ENCODE measurements at regions not wholly inside any gene's neighbourhood (a gene's known extent, or its start where the extent isn't known, plus 50 kb on each side); places are given as distances from the start of the nearest gene placed in this dataset.
"Not testable (repeated sequence)": the region's sequence is repeated elsewhere in the genome, so short reads cannot be mapped to it uniquely, and the experiment has no call there.

DNA sequence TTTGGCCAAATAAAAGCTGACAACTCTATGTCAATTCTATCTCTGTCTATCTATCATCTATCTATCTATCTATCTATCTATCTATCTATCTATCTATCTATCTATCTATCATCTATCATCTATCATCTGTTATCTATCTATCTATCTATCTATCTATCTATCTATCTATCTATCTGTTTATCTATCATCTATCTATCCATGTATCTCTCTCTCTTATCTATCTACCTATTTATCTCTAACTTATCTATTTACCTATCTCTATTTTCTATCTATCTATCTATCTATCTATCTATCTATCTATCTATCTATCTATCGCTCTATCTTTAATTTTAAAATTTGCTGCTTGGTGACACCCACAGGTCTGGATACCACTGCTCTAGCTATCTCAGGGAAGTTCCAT, 271.1 kb downstream of the VRK1 start:
- not testable (repeated sequence) for H3K4me3 ChIP-seq (ENCODE audit: low read depth, low read length)

DNA sequence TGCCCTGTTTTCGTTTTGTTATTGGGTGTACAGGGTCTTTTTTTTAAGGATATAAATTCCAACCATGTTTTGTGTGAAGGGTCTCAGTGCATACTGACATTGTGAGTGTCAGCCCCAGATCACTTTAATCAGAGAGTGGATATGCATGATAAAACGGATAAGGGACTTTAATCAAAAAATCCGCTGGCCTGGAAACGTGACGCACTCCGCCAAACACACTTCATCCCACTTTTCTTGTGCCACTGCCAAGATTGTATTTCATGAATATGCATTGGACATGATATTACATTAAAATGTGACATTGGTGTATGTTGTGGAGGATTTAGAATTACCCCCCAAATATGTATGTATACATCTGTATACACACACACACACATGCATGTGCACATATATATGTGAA, 273.1 kb downstream of the VRK1 start:
- no peak overlapping the region for H3K4me3 ChIP-seq (ENCODE audit: low read depth, low read length)

DNA sequence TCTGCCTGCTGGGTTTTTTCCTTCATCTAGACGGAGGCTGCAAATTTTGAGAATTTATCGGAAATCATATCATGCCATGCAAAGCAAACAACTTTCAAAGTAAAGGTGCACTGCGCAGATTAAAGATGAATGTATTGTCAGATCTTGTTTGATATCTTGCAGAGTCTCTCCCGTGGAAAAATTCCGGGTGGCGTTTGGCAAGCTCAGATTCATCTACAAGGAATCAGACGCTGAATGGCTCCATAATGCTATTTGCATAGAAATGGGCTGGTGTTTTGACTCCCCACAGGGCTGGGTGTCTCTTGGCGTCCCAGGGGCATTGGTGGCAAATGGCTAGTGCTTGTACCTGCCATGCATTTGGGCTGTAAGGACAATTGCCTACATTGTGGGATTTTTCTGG, 274.0 kb downstream of the VRK1 start:
- no peak overlapping the region for H3K4me3 ChIP-seq (ENCODE audit: low read depth, low read length)

DNA sequence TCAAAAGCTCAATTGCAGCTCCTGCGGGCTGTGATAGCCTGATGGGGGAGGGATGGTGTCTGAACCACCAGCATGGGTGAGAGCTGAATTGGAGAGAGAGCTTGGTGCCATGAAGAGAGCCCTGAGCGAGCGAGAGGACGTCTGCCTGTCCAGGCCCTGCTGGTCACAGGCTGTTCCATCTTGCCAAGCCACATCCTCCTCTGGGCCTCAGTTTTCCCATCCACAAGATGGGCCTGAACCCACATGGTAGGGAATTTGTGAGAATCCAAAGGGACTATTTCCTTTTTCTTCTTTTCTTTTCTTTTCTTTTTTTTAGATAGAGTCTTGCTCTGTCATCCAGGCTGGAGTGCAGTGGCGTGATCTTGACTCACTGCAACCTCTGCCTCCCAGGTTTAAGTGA, 276.4 kb downstream of the VRK1 start:
- H3K4me3 ChIP-seq (ENCODE audit: low read depth, low read length) = no peak overlapping the region

DNA sequence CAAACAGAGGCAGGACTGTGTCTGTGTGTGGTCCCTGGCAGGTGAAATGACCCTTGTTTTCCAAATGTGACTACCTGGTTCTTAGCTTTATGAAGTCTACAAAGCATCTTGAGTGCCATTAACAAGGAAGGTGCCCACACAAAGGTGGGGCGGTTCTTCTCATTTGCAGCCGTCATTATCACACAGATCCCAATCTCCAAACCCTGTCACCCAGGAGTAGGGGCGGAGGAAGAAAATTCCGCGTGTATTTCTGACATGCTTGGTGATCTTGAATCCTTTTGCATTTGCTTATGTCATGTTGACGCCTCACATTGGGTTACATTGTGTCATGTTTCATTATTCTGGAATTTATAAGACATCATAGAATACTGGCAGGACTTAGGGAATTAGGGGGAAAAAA, 277.3 kb downstream of the VRK1 start:
- no peak overlapping the region for H3K4me3 ChIP-seq (ENCODE audit: low read depth, low read length)

DNA sequence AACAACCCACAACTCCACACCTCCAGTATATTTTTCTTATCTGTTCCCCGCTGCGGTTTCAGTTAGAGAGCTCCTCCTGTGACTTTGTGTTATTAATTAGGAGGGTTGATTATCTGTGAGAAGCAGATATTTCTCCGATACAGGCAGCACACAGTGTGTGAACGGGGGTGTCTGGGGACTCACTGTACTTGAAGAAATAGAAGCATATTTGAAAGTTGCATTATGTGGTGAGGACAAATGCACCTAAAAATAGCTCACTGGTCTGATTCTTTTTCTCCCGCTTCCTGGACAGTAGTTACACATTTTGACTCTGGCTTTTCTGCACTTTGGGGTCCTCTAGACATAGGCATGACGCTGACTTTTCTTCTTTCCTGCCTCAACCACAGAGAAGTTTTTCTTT, 277.7 kb downstream of the VRK1 start:
- no peak overlapping the region for H3K4me3 ChIP-seq (ENCODE audit: low read depth, low read length)

DNA sequence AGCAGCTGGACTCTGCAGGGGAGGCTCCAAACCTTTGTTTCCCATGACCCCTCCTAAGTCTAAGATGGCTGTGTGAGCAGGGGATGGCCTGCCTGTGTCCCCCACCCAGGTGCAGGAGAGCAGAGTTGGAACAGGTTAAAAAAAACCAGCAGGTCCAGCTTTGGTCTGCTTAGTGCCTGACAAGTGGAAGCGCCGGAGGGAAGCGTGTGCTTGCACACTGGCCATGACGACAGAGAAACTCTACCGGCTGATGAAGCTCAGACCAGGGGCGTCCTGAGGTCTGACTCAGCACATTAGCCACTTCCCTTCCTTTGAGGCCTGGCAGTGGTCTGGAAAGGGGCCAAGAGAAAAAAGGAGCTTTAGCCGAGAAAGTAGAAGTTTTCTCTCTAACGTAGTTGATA, 280.1 kb downstream of the VRK1 start:
- H3K4me3 ChIP-seq (ENCODE audit: low read depth, low read length) = no peak overlapping the region

DNA sequence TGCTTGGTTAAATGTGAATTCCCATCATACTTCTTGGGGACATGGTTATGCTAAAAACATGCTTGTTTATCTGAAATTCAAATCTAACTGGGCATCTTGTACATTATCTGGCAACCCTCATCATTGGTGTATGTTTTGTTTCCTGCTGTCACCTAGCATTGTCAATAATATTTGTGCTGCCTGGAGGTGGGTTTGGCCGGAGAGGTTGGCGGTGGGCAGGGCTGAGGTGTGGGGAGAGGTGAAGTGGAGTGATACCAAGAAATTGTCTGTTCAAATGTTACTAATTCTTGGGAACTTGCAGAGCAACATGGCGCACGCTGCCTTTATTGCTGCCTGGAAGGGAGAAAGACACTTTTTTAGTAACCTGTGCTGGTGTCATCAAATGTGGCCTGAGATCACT, 280.5 kb downstream of the VRK1 start:
- H3K4me3 ChIP-seq (ENCODE audit: low read depth, low read length) = no peak overlapping the region

DNA sequence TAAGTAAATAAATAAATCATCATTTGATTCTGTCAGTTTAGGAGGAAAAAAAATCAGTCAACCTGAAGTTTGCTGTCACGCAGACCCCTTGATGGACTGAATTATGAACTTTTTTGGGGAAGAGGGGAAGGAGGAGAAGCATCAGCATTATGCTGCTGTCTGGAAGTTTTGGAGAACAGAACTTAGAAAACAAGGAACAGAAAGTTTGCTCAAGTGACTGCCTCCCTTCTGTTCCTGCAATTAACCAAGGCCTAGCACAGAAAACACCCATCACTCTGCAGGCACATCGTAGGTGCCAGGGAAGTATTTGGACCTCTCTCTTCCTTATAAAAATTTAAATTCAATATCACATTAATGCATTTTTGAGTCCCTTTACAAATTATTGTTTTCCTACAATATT, 283.8 kb downstream of the VRK1 start:
- H3K4me3 ChIP-seq (ENCODE audit: low read depth, low read length) = no peak overlapping the region

DNA sequence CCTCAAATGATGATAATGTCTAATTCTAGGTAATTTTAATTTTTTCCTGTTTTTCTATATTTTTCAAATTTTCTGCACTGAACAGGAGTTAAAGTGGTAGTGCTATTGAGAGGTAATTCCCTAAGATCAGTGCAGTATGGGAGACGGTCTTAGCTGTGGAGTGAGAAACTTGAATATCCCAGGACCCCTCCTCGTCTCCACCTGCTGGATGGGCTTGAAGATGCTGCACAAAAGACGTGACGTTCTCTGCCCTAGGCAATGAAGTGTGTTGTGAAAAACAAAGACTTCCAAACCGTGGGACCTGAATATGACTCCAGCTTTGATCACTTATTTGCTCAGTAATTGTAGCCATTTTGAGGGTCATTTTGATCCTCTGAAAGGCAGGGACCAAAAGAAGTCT, 298.1 kb downstream of the VRK1 start:
- H3K4me3 ChIP-seq (ENCODE audit: low read depth, low read length) = no peak overlapping the region

DNA sequence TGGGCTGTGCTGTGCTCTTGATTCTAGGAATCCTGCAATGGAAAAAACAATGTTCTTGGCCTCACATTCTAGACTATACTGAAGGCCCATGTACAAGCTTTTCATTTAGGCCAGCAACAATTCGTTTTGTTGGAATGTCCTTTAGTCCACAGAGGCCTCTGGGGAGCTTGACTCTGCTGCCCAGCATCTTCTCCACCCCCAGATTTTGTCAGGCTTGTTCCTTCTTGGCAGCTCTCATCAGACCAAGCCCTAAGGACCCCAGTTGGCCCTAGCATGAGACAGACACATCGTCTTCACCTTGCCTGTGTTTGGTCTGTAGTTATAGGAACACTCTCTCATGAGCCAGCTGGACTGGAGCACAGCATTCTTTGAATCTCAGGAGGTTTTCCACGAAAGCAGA, 300.1 kb downstream of the VRK1 start:
- H3K4me3 ChIP-seq (ENCODE audit: low read depth, low read length) = no peak overlapping the region

DNA sequence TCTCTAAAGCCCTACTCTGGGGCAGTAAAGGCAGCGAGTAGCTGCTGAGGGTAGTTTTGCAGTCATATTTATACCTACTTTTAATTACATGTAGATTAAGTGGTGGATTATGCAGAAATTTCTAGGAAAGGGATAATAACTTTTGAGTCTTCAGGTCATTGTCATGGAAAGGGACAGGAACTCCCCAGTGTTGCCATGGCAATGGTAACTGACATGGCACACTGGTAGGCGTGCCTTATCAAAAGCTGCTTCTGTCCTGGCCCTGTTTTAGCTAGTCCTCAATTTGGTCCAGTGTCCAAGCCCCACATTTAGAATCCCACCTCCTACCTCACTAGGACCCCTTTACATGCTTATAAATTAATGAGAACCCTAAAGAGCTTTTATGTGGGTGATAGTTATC, 303.1 kb downstream of the VRK1 start:
- H3K4me3 ChIP-seq (ENCODE audit: low read depth, low read length) = no peak overlapping the region

DNA sequence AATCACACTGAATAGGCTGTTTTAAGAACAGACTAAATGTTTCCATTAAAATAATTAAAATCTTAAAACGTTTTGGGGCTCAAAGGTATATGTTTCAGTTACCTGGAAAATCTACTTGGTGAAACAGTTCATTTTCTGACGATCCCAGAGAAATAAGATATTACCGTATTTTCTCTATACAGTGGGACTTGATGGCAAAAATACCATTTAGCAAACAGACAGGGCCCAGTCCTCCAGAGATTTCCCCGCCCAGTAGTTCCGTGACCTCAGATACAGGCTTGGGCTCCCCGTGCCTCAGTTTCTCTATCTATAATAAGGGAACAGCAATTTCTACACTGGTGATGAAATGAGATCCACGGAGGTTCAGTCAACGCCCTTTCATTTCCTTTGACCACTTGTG, 304.4 kb downstream of the VRK1 start:
- H3K4me3 ChIP-seq (ENCODE audit: low read depth, low read length) = no peak overlapping the region

DNA sequence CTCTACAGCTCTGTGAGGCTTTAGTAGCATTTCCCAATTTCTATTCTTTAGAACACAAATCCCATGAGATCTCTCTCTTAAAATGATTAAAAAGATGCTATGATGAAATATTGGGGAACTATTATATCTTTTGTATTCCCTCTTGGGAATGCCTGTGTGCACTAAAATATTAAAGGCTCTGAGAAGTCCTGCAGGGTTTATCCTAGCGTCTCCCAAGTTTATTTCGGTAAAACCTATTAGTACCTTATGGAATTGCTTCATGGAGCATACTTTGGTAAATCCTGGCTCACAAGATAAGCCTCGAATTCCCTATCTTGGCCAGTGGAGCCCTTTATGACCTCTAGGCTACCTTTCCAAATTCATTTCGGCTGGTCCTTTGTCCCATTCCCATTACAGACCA, 306.8 kb downstream of the VRK1 start:
- H3K4me3 ChIP-seq (ENCODE audit: low read depth, low read length) = no peak overlapping the region

DNA sequence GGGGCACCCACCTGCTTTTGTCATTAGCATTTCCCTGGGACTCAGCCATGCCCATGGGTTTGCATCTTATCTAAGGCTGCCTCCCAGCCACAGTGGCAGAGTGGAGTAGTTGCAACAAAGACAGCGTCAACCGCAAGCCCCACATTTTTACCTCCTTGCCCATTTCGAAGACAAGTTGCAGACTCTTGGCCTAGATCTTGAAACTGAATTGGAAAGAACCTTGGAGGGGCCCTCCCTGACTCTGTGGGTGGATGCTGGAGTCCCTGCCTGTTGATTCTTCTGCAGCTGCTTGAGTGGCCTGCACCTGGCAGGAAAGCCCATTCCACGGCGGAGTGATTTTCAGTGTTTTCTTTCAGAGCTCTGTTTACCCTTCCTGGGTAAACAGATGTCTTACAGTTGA, 309.0 kb downstream of the VRK1 start:
- no peak overlapping the region for H3K4me3 ChIP-seq (ENCODE audit: low read depth, low read length)

DNA sequence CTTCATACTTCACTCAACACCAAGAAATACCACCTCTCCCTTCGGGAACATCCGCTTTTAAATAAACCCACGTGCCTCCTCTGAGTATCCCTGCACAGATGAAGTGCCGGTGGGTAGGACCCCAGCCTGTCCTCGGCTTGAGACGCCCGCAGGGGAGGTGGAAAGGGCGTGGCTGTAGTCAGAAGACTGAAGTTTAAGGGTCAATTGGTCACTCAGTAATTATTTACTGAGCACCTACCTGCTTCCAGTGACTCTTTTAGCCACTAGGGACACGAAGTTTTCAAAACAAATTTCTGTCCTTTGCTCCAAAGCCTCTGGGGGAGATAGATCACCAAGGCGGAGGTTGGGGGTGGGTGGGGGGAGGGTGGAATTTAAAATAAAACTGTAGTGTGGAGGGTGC, 309.4 kb downstream of the VRK1 start:
- no peak overlapping the region for H3K4me3 ChIP-seq (ENCODE audit: low read depth, low read length)

DNA sequence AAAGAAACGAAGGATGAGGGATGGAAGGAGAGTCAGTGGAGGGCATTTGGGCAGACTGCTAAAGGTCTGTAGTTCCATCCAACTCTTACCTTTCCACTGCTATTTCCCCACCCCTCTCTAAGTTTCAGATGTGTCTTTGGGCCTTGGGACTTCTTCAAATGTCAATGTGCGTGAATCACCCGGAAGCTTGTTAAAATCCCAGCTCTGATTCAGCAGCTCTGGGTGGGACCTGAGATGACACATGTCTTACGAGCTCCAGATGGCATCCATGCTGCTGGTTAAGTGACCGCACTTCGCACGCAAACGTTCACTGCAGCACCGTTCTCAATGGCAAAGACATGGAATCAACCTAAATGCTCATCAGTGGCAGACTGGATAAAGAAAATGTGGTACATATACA, 309.9 kb downstream of the VRK1 start:
- H3K4me3 ChIP-seq (ENCODE audit: low read depth, low read length) = no peak overlapping the region

DNA sequence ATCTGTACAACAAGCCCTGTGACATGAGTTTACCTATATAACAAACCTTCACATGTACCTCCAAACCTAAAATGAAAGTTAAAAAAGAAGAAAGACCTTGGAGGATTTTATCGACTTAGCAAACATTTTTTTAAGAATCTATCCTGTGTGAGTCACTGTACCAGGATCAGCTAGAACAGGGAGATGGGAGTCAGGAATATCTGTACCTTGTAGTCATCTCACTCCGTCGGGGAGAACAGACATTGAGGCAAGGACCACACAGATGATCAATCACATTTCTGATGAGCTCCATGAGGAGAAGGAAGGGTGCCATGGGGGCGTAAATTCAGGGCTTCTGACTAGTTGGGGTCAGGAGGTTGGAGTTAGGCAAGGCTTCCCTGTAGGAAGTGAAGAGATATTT, 310.6 kb downstream of the VRK1 start:
- H3K4me3 ChIP-seq (ENCODE audit: low read depth, low read length) = no peak overlapping the region

DNA sequence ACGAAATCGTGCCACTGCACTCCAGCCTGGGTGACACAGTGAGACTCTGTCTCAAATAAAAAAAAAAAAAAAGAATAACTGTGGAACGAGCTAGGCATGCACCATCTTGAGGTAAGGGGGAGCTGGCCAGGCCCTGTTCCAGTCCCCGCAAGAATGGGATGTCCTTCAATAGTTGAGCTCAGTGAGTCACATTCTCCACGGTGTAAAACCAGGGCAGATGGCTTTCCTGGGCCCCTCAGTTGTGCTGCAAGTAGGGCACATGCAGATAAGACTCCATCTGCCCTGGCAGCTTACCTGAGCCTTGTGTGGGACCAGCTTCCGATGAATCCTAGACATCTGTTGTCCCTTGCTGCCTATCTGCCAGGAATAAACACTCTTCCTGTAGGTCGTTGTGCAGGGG, 312.1 kb downstream of the VRK1 start:
- no peak overlapping the region for H3K4me3 ChIP-seq (ENCODE audit: low read depth, low read length)

DNA sequence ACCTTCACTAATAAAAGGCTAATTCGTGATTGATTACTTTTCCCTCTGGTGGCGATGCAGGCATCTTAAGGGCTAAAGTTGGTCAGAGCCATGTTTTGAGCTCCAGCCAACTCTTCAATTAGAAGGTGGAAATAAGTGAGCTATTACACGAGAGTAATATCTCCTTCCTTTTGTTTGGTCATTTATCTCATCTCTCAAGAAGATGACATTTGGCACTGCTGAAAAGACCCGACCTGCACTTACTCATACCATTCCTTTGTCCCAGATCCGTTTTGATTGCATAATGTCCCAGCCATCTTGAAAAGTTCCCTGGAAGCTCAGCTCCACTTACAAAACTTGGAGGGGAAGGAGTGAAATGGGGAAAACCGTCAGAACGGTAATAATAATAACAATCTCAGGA, 316.2 kb downstream of the VRK1 start:
- H3K4me3 ChIP-seq (ENCODE audit: low read depth, low read length) = no peak overlapping the region

DNA sequence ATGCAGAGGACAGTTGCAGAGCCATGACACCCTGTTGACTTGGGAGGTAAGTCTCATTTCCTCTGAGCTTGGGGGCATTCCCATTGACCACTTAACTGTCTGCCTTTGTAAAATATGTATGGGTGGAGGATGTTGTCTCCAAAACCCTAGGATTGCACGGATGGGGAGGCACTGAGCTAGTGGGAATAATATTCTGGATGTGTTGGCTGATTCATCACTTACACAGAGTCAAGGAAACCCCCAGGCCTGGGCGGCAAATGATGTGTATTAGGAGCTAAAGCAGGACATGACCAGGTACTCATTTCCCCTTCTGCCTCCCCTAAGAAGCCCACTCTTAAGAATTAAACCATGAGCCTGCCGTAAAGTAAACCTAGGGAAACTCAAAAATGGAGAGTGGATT, 319.4 kb downstream of the VRK1 start:
- H3K4me3 ChIP-seq (ENCODE audit: low read depth, low read length) = no peak overlapping the region

DNA sequence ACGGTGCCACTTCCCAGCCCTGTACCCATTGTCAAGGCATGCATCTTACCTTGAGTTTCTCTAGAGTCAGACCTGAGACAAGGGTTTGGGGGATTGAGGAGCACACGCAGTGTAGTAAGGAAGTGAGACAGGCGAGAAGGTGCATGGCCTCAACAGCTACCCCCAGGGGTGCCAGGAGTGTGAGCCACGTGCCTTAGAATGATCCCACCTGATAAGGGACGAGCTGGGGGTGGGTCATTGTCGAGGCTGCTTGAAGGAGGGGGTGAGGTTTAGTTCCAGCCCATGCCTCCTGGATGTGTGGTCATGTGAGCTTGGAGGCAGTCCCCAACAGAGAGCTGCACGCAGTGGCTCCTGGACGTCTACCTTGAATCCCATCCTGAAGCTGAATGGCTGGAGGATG, 320.5 kb downstream of the VRK1 start:
- no peak overlapping the region for H3K4me3 ChIP-seq (ENCODE audit: low read depth, low read length)

DNA sequence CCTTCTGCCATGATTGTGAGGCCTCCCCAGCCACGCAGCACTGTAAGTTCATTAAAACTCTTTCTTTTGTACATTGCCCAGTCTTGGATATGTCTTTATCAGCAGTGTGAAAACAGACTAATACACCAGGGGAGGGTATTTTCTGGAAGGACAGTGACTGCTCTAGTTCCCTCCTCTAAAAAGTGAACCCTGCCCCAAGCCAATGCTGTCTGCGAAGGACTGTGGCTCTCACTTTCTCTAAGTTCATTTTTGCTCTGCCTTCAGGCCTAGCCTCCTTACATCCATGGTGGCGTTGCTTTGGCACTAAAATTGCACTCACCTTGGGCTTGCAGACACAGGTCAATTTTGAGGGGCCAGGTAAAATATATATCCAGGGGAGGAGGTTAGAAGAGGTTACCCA, 323.0 kb downstream of the VRK1 start:
- H3K4me3 ChIP-seq (ENCODE audit: low read depth, low read length) = no peak overlapping the region

DNA sequence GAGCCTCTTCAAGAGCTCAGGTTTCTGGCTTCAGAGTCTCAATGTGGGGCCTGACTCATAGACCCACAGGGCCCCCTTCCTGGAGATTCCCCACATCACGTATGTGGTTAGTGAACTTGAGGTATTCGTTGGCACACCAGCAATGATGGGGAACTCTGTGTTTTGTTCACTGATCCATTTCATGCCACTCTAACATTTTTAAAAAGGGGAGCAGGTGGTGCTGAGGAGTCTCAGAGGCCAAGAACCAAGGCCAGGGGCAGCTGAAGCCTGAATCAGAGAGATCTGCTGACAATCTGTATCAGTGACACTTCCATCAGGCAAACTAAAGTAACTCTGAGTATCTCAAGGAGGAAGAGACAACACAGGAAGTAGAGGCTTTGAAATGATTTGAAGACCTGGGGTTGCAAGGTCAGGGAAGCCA, 323.4 kb downstream of the VRK1 start:
- H3K4me3 ChIP-seq (ENCODE audit: low read depth, low read length) = no peak overlapping the region

Data from iPS-11a (cell line).